ENCODE measurements at regions not wholly inside any gene's neighbourhood (a gene's known extent, or its start where the extent isn't known, plus 50 kb on each side); places are given as distances from the start of the nearest gene placed in this dataset.

- ATAC-seq (ENCODE audit: low read depth), result no peak
Observed at GRCh38 chr13:97559030-97559429, 125.1 kb downstream of the RAP2A start.

More at GRCh38 chr13:97559030-97559429, 125.1 kb downstream of the RAP2A start:
- H2BK15ac ChIP-seq (ENCODE audit: low read depth, low read length), result no peak overlapping the region
- BruUV-seq (replicated peaks), result no TSS peak
- no peak overlapping the region for H2BK120ac ChIP-seq (ENCODE audit: low read depth, low read length)
- H3K56ac ChIP-seq (ENCODE audit: extremely low read depth, insufficient read depth, low read length), result no peak overlapping the region
- no peak overlapping the region for H4K91ac ChIP-seq (ENCODE audit: insufficient read depth, low read depth, low read length)
- no peak overlapping the region for H2AFZ ChIP-seq (replicated peaks; ENCODE audit: low read length, poor library complexity)
- no peak overlapping the region for H3K18ac ChIP-seq (ENCODE audit: low read depth, low read length)
- H3K14ac ChIP-seq (replicated peaks; ENCODE audit: low read depth, low read length), result no peak overlapping the region
- H3K4me1 ChIP-seq (ENCODE audit: control insufficient read depth, insufficient read depth, low read length), result no peaks in the 10 kb centered on the region
- no peaks in the 10 kb centered on the region for H3K9me1 ChIP-seq (ENCODE audit: insufficient read depth, low read length)
- H3K36me3 ChIP-seq (ENCODE audit: control insufficient read depth, insufficient read depth, low read length), result no peaks in the 10 kb centered on the region
- H3K4me2 ChIP-seq (ENCODE audit: low read depth, low read length), result no peak overlapping the region
- intact Hi-C loops (cut with micrococcal nuclease), result no loop called here
- no CpG with 5 or more reads among the region's 2 CpGs for WGBS, 2 experiments (ENCODE audit: extremely low coverage in 2 of 2, insufficient read length in 1 of 2)
- TF ChIP-seq RCOR1 (IDR thresholded peaks at IDR 0.05; ENCODE audit: insufficient replicate concordance, low read length) (no peak), CEBPB (IDR thresholded peaks at IDR 0.05; ENCODE audit: low read depth, low read length) (no peak), BHLHE40 (IDR thresholded peaks at IDR 0.05; ENCODE audit: low read depth, low read length) (no peak), RAD21 (IDR thresholded peaks at IDR 0.05; ENCODE audit: low read length) (no peak), SMC3 (IDR thresholded peaks at IDR 0.05; ENCODE audit: low read depth, low read length) (no peak), CTCF (conservative IDR thresholded peaks at IDR 0.05; ENCODE audit: low read depth, low read length) (no peak), MAFK (IDR thresholded peaks at IDR 0.05; ENCODE audit: low read depth, low read length) (no peak), RFX5 (IDR thresholded peaks at IDR 0.05; ENCODE audit: low read depth, low read length) (no peak), MAZ (IDR thresholded peaks at IDR 0.05; ENCODE audit: borderline replicate concordance, low read depth, low read length) (no peak)
- CTCF ChIA-PET, result no interaction called here
- H3K4me3 ChIP-seq (ENCODE audit: insufficient read depth, low read depth, low read length), result no peak overlapping the region
- no peak overlapping the region for H4K8ac ChIP-seq (ENCODE audit: low read depth in 2 of 2, low read length in 2 of 2)
- H4K20me1 ChIP-seq (ENCODE audit: insufficient read depth, low read length), result no peaks in the 10 kb centered on the region
- no peak overlapping the region for H2AK5ac ChIP-seq (ENCODE audit: low read depth, low read length)
- POLR2A ChIA-PET (ENCODE audit: unreplicated experiment), result no interaction called here
- no peak overlapping the region for H3K27ac ChIP-seq (ENCODE audit: insufficient read depth, low read length)
- H3K9ac ChIP-seq (ENCODE audit: low read depth, low read length), result no peak overlapping the region
- no peak overlapping the region for H2BK5ac ChIP-seq (ENCODE audit: low read depth, low read length, poor library complexity, severe bottlenecking)
- no peak overlapping the region for H4K5ac ChIP-seq (ENCODE audit: low read depth, low read length)
- dilution Hi-C loops (cut with HindIII; ENCODE audit: low sequenced_read_pairs, unreplicated experiment), result no loop called here
- no peaks in the 10 kb centered on the region for H3K79me1 ChIP-seq (ENCODE audit: low read depth in 1 of 2, low read length in 2 of 2)
- no peak overlapping the region for H2BK20ac ChIP-seq (ENCODE audit: low read depth, low read length)
- in situ Hi-C loops (cut with MboI; ENCODE audit: low sequenced_read_pairs), result no loop called here
- H2AK9ac ChIP-seq (replicated peaks; ENCODE audit: low read depth, low read length, poor library complexity), result no peak overlapping the region
- H3K4ac ChIP-seq (ENCODE audit: low read depth, low read length), result no peak overlapping the region
- DNase-seq, result no peak
- H3K23ac ChIP-seq (ENCODE audit: low read depth, low read length), result no peak overlapping the region
- H3K27me3 ChIP-seq (ENCODE audit: control insufficient read depth, insufficient read depth, low read length), result no peaks in the 10 kb centered on the region
- H3K9me3 ChIP-seq (ENCODE audit: control insufficient read depth, insufficient read depth, low read length), result no peaks in the 10 kb centered on the region
